ENCODE measurements at regions not wholly inside any gene's neighbourhood (a gene's known extent, or its start where the extent isn't known, plus 50 kb on each side); places are given as distances from the start of the nearest gene placed in this dataset.

GRCh38 chr5:117230375-117230774, 655.8 kb upstream of the SEMA6A start:
- no peaks in the 10 kb centered on the region for H3K9me3 ChIP-seq (ENCODE audit: insufficient read depth, low read depth)
- intact Hi-C loops (cut with micrococcal nuclease; ENCODE audit: unreplicated experiment) = no loop called here
- H4K20me1 ChIP-seq (ENCODE audit: insufficient read depth) = no peaks in the 10 kb centered on the region
- no peaks in the 10 kb centered on the region for H3K4me1 ChIP-seq (replicated peaks; ENCODE audit: insufficient read depth)
- no peaks in the 10 kb centered on the region for H3K9me2 ChIP-seq (ENCODE audit: insufficient read depth)
- H3K4me3 ChIP-seq = no peak overlapping the region
- BruUV-seq (replicated peaks) = no TSS peak
- H3K27ac ChIP-seq = no peak overlapping the region
- no peaks in the 10 kb centered on the region for H3K27me3 ChIP-seq (ENCODE audit: insufficient read depth, low read depth)
- no peaks in the 10 kb centered on the region for H3K36me3 ChIP-seq (ENCODE audit: low read depth)
- CTCF ChIA-PET = no interaction called here
- H3K4me2 ChIP-seq = no peak overlapping the region
- POLR2A ChIA-PET (ENCODE audit: unreplicated experiment) = no interaction called here
- DNase-seq = no peak
- no peaks in the 10 kb centered on the region for H3K79me2 ChIP-seq (ENCODE audit: low read depth)
- TF ChIP-seq EZH2 (IDR thresholded peaks at IDR 0.05; ENCODE audit: low read depth) = no peak
- no peak for TF ChIP-seq CTCF (conservative IDR thresholded peaks at IDR 0.05)
- no peak overlapping the region for H2AFZ ChIP-seq
- H3F3A ChIP-seq (ENCODE audit: insufficient read depth, low read depth) = no peaks in the 10 kb centered on the region

- no peak for DNase-seq
- ChIA-PET CTCF (no interaction called here), POLR2A (ENCODE audit: unreplicated experiment) (no interaction called here)
- Histone ChIP-seq H3K9me3 (ENCODE audit: insufficient read depth, low read depth) (no peaks in the 10 kb centered on the region), H3K27ac (no peak overlapping the region), H3K27me3 (ENCODE audit: insufficient read depth, low read depth) (no peaks in the 10 kb centered on the region), H3K79me2 (ENCODE audit: low read depth) (no peaks in the 10 kb centered on the region), H3K36me3 (ENCODE audit: low read depth) (no peaks in the 10 kb centered on the region), H4K20me1 (ENCODE audit: insufficient read depth) (no peaks in the 10 kb centered on the region), H3K4me3 (no peak overlapping the region), H3K4me2 (no peak overlapping the region), H3F3A (ENCODE audit: insufficient read depth, low read depth) (no peaks in the 10 kb centered on the region), H3K9me2 (ENCODE audit: insufficient read depth) (no peaks in the 10 kb centered on the region), H2AFZ (no peak overlapping the region), H3K4me1 (replicated peaks; ENCODE audit: insufficient read depth) (no peaks in the 10 kb centered on the region)
- TF ChIP-seq CTCF (conservative IDR thresholded peaks at IDR 0.05) (no peak), EZH2 (IDR thresholded peaks at IDR 0.05; ENCODE audit: low read depth) (no peak)
- no TSS peak for BruUV-seq (replicated peaks)
- intact Hi-C loops (cut with micrococcal nuclease; ENCODE audit: unreplicated experiment) = no loop called here
Measured at GRCh38 chr5:117220730-117221129, 646.1 kb upstream of the SEMA6A start.

GRCh38 chr5:117218789-117219188, 644.2 kb upstream of the SEMA6A start:
- Histone ChIP-seq H4K20me1 (ENCODE audit: insufficient read depth) (no peaks in the 10 kb centered on the region), H3K9me3 (ENCODE audit: insufficient read depth, low read depth) (no peaks in the 10 kb centered on the region), H3K4me3 (no peak overlapping the region), H3K79me2 (ENCODE audit: low read depth) (no peaks in the 10 kb centered on the region; the same call in 1 of the 2 replicates), H3K4me1 (replicated peaks; ENCODE audit: insufficient read depth) (no peaks in the 10 kb centered on the region), H3K27ac (no peak overlapping the region), H3K4me2 (no peak overlapping the region), H3F3A (ENCODE audit: insufficient read depth, low read depth) (no peaks in the 10 kb centered on the region), H3K36me3 (ENCODE audit: low read depth) (no peaks in the 10 kb centered on the region), H2AFZ (no peak overlapping the region), H3K27me3 (ENCODE audit: insufficient read depth, low read depth) (no peaks in the 10 kb centered on the region), H3K9me2 (ENCODE audit: insufficient read depth) (no peaks in the 10 kb centered on the region)
- no peak for DNase-seq
- TF ChIP-seq CTCF (conservative IDR thresholded peaks at IDR 0.05) (no peak), EZH2 (IDR thresholded peaks at IDR 0.05; ENCODE audit: low read depth) (no peak)
- intact Hi-C loops (cut with micrococcal nuclease; ENCODE audit: unreplicated experiment) = no loop called here
- CTCF ChIA-PET = no interaction called here
- POLR2A ChIA-PET (ENCODE audit: unreplicated experiment) = no interaction called here
- no TSS peak for BruUV-seq (replicated peaks)
